ENCODE measurements at regions not wholly inside any gene's neighbourhood (a gene's known extent, or its start where the extent isn't known, plus 50 kb on each side); places are given as distances from the start of the nearest gene placed in this dataset.

DNA sequence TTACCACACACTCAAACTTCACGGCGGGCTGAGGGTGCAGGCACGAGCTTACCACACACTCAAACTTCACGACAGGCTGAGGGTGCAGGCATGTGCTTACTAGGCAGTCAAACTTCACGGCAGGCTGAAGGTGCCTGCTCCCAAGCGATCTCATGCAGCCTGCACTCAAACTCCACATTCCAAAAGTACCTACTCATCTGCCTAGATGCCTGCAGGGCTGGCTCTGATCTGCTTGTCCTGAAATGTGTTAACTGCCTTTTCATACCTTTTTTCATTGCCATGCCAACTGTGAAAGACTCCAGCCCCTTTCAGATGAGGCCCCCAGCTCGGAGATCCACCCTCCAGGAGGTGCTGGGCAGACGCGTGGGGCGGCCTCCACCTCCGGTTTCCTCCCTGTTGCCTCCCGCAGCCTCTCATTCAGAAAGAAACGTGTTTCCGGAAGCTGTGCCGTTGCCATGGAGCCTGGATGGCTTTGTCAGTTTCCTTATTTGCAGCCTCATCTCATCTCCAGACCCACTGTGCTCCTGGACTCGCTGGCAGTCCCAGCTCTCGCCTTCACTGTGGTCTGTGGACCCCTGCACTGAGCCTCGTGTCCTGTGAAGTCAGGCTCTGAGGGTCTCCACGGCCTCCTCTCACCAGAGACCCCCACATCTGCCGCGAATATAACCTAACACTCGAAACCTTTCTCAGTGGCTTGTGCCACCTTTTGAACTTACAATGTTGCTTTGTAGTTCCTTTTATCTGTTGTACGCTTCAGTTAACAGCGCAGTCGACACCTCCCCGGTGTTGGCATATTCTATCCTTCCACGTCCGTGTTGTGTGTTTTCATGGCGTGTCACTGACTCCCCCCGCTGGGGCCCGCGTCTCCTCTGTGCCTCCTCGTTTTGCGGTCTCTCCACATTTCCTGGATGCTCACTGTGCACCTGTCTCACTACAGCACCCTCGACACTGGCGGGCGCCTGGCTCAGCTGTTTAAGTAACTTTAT is 106.1 kb upstream of the ALKAL2 start:
- TF ChIP-seq, protein P1, sequence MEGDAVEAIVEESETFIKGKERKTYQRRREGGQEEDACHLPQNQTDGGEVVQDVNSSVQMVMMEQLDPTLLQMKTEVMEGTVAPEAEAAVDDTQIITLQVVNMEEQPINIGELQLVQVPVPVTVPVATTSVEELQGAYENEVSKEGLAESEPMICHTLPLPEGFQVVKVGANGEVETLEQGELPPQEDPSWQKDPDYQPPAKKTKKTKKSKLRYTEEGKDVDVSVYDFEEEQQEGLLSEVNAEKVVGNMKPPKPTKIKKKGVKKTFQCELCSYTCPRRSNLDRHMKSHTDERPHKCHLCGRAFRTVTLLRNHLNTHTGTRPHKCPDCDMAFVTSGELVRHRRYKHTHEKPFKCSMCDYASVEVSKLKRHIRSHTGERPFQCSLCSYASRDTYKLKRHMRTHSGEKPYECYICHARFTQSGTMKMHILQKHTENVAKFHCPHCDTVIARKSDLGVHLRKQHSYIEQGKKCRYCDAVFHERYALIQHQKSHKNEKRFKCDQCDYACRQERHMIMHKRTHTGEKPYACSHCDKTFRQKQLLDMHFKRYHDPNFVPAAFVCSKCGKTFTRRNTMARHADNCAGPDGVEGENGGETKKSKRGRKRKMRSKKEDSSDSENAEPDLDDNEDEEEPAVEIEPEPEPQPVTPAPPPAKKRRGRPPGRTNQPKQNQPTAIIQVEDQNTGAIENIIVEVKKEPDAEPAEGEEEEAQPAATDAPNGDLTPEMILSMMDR (IDR thresholded peaks at IDR 0.05), result no peak
- TF ChIP-seq POLR2A (IDR thresholded peaks at IDR 0.05), result no peak

All from thyroid gland (tissue), 4 donors.